Fibroblast of gingiva (primary cell): ENCODE measurements at regions not wholly inside any gene's neighbourhood (a gene's known extent, or its start where the extent isn't known, plus 50 kb on each side); places are given as distances from the start of the nearest gene placed in this dataset.

Experiments used
- DNase-seq: peaks from one replicate; pipeline ENCODE4 v3.0.0-alpha.2; 2011; ENCODE audit warnings: low read depth

DNA sequence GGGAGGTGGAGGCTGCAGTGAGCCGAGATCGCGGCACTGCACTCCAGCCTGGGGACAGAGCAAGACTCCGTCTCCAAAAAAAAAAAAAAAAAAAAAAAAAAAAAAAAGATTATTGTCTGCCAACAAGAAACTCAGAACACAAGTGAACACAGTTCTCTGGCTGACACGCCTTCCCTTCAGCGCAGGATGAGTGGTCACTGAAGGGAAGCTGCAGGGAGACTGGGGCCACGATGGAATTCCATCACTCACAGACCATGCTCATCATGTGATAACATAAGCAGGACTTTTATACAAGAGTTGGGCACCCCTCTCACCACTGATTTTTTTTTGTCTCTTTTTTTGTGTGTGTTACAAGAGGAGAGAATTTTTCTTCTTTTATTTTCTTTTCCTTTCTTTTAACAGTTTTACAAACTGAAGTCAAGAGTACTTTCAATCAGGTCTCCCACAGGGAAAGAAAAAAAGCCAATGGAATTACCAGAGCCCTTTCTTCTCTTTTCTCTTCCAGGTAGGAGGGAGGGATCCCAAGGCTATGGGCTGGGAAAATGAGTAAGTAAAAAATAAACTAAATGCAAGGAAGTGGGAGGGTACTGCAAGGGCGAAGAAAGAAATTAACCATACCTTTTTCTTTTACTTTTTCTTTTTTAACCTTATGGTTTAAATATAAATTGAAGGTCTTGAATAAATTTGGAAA is 435.6 kb downstream of the GPM6A start:
- no peak for DNase-seq

- DNase-seq, result no peak
Observed at GRCh38 chr4:175377203-175377602, 434.9 kb downstream of the GPM6A start.

GRCh38 chr4:175378372-175378771 is 433.7 kb downstream of the GPM6A start:
- no peak for DNase-seq

DNA sequence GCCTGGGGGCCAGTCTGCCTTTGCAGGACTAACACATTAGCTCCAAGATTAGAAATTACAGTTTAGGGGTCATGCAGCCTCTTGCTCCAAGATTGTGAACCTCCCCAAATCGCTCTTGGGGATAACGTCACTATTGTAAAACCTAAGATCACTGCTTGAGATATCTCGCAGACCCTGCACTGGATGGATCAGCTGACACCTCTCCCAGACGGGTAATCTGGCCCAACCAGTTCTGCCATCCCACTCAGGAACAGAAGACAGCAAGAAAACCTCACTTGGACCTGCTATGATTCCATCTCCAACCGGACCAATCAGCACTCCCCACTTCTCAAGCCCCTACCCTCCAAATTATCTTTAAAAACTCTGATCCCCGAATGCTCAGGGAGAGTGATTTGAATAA is 431.2 kb downstream of the GPM6A start:
- DNase-seq, result no peak

DNA sequence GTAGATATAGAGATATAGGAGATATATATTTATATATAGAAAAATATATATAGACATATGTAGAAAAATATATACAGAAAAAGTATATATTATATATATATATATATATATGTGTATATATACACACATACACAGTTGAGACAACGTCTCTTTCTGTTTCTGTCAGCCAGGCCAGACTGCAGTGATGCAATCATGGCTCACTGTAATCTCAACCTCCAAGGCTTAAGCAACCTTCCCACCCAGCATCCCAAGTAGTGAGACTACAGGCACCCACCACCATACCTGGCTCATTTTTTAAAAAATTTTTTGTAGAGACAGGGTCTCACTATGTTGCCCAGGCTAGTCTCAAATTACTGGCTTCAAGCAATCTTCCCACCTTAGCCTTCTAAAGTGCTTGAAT is 426.3 kb downstream of the GPM6A start:
- DNase-seq, result no peak

- DNase-seq, result no peak
Observed at GRCh38 chr4:175386776-175387507, 425.1 kb downstream of the GPM6A start.

GRCh38 chr4:175394208-175394607 is 417.9 kb downstream of the GPM6A start:
- no peak for DNase-seq

- no peak for DNase-seq
Observed at GRCh38 chr4:175405961-175406360, 406.1 kb downstream of the GPM6A start.

DNA sequence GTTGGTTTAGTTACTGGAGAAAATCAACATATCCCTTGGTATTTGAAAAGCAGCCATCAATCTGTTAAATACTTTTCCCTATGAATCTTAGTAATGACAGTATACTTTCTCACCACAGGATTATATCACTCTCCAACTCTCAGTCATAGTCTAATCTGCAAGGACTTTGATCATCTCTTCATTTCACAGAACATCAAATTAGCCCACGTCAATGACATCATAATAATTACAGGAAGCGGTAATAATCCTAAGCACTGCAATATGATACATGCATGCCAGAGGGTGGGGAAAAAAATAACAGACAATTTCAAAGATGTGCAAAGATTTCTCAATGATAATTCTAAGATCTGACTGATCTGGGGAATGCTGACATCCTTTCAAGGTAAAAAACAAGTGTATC is 404.1 kb downstream of the GPM6A start:
- DNase-seq, result no peak

- peak; percentile 21 for DNase-seq
Observed at GRCh38 chr4:175411251-175411650, 400.8 kb downstream of the GPM6A start.

GRCh38 chr4:175412161-175412560 is 399.9 kb downstream of the GPM6A start:
- DNase-seq, result no peak

GRCh38 chr4:175412746-175413145 is 399.3 kb downstream of the GPM6A start:
- DNase-seq, result peak; percentile 6

DNA sequence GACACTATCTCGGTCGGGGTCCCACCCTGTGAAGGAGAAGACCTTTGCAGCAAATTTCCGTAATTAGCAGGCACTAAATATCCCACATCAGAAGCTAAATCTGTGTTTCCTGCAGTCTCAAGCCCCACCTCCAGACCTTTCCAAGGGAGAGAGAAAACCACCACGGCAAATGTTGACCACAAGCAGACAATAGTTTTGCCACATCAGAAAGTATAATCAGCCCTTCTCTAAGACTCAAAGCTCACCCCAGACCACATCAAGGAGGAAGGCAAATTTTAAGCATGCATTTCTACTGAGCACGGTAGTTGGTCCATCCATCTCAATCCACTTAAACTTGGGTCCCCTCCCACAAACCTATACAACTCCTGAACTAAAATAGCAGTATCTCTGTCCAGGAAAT is 398.5 kb downstream of the GPM6A start:
- DNase-seq, result no peak

- DNase-seq, result no peak
Observed at GRCh38 chr4:175414602-175415001, 397.5 kb downstream of the GPM6A start.

DNA sequence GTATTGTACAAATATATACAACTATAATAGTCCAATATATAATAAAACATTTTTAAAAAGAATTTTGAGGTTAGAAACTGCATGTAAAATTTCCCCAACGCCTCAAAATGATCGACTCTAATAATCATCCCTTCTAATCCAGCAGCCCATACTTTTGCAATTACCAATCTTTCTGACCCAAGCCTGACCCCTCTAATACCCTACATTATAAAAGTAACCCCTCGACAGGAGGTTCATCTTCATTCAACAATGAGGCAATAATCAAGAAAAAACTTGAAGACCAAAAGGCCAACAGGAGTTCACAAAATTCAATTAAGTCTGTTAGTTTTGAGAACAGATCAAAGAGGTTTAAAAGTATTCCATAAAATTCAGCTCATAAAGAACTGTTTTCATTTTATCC is 393.5 kb downstream of the GPM6A start:
- DNase-seq, result no peak

DNA sequence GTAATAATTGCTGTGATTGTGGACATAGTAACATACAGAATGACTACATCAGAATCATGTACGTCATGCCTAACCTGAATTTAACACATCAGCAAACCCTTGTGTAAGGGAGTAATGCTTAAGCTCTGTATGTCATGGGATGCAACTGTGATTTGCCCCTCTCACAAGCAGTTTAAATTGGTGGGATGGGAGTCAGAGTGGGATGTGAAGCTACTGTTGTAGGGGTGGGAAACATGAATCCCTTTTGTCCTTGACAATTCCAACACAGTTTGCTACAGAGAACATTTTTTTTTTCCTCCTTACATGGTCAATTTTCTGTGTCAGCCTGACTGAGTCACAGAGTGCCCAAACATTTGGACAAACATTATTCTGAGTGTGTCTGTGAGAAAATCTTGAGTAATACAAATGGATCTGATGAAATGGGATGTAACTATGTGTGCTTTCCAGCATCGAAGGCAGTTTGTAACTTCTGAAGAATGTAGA is 392.8 kb downstream of the GPM6A start:
- DNase-seq, result peak; percentile 86

DNA sequence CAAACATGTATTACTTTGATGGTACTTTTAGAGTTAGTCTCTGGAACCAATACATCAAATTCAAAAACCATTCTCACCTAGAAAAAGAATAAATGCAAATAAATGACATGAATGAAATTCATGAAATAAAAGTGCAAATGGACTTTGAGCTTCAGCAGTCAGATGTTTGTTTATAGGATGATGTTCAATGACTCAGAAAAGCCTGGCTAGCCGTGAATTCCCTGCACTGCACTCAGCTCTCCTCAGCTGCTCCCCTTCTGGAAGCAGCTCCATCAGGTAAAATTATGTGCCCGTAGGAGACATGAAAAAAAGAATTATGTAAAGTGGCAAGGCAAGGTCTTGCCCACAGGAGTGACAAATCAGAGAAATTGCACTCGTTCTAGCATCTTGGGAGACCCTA is 390.6 kb downstream of the GPM6A start:
- no peak for DNase-seq

DNA sequence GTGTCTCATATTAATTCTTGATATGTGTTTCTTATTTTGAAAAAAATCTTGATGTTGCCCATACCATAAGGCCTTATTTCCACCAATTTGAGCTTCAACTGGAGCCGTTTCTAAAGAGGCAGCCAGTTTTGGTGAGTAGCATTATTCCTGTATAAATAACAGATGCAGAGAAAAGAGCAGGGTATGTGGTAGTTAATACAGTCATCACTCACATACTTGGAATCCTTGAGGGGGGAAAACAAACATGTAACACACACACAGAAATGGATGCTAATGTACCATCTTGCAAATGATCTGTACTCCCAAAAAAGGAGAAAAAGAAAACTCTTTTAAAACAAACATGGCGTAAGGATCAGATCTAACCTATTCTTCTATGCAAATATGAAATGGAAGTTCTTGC is 389.7 kb downstream of the GPM6A start:
- DNase-seq, result peak; percentile 33

GRCh38 chr4:175424111-175424510 is 388.0 kb downstream of the GPM6A start:
- no peak for DNase-seq

- no peak for DNase-seq
Observed at GRCh38 chr4:175427751-175428150, 384.3 kb downstream of the GPM6A start.

- no peak for DNase-seq
Observed at GRCh38 chr4:175431694-175432093, 380.4 kb downstream of the GPM6A start.

DNA sequence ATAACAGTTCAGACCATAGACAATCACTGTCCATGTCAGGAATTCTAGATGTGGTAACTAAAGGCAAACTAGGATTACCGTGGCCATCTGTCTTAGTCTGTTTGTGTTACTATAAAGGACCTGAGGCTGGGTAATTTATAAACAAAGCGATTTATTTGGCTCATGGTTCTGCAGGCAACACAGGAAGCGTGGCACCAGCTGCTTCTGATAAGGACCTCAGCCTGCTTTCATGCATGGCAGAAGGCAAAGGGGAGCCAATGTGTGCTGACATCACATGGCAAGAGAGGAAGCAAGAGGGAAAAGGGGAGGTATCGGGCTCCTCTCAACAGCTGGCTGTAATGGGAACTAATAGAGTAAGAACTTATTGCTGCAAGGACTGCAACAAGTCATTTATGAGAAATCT is 376.7 kb downstream of the GPM6A start:
- DNase-seq, result peak; percentile 34

DNA sequence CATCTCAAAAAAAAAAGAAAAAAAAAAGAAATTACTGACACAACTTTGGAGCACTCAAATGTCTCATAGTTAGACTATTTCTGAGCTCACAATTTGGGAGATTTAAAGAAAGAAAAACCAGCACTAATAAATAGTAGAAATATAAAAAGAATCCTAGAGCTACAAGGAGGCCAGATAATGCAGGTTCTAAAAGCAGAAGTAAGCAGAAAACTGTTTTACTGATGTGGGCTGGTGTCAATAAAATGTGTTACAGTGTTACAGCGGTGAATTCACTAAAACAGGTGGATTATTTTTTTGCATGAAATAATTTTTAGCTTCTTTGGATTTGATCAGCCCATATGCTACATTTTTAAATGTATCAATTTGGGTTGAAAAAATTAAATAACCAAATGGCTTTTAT is 375.9 kb downstream of the GPM6A start:
- no peak for DNase-seq

GRCh38 chr4:175440786-175441185 is 371.3 kb downstream of the GPM6A start:
- DNase-seq, result no peak
